SK-N-SH (cell line): ENCODE measurements at regions not wholly inside any gene's neighbourhood (a gene's known extent, or its start where the extent isn't known, plus 50 kb on each side); places are given as distances from the start of the nearest gene placed in this dataset.

Experiments used
- CTCF ChIA-PET: fragments of 300-600, 350-600 bp; formaldehyde crosslinking; extraction: SDS; loops from one replicate; lab custom pipeline; 2021; lab: Yijun Ruan, JAX
- POLR2A ChIA-PET: fragments of 350-600 bp; sonication (Branson Sonifier 250); formaldehyde crosslinking; extraction: SDS; loops from one replicate; lab custom pipeline; 2020; ENCODE audit warnings: antibody characterized with exemption, inconsistent platforms; lab: Yijun Ruan, JAX
- DNase-seq: peaks from one replicate; pipeline ENCODE4 v3.0.0; 2012
- H2AFZ ChIP-seq: fragments of 200-600 bp; sonication (generic); 2 replicates; pipeline ENCODE4 v1.8.1; 2016; ENCODE audit warnings: antibody characterized with exemption, mild to moderate bottlenecking, low read depth
- H3F3A ChIP-seq: fragments of 200-600 bp; sonication (generic); replicated peaks from 2 replicates; pipeline ENCODE3; 2016; ENCODE audit warnings: antibody characterized with exemption, mild to moderate bottlenecking; ENCODE audit not compliant: insufficient read depth
- H3K27ac ChIP-seq, 2 experiments: fragments of 200-500 bp in 1 of 2; fragments of 200-600 bp in 1 of 2; sonication (Bioruptor generic) in 1 of 2; sonication (generic), shearing (Covaris generic) in 1 of 2; 2 replicates each; pipeline versions ENCODE4 v1.5.1 to v1.6.1; 2014 to 2016; ENCODE audit warnings: low read depth in 2 of 2, inconsistent platforms in 1 of 2, low read length in 1 of 2, mild to moderate bottlenecking in 1 of 2, mixed read lengths in 1 of 2
- H3K27me3 ChIP-seq: fragments of 200-600 bp; sonication (generic), shearing (Covaris generic); 2 replicates; pipeline ENCODE4 v1.6.1; 2016; ENCODE audit warnings: mixed run types; ENCODE audit not compliant: insufficient read depth
- H3K36me3 ChIP-seq, 2 experiments: fragments of 200-500 bp in 1 of 2; fragments of 200-600 bp in 1 of 2; sonication (Bioruptor generic) in 1 of 2; sonication (generic) in 1 of 2; replicated peaks in 1 of 2; 2 replicates each; pipeline versions ENCODE3 to v1.5.1; 2014 to 2016; ENCODE audit warnings: low read length in 1 of 2, mild to moderate bottlenecking in 1 of 2; ENCODE audit not compliant: insufficient read depth in 2 of 2, control insufficient read depth in 1 of 2
- H3K4me1 ChIP-seq, 2 experiments: fragments of 200-500 bp in 1 of 2; fragments of 200-600 bp in 1 of 2; sonication (Bioruptor generic) in 1 of 2; sonication (generic), shearing (Covaris generic) in 1 of 2; 2 replicates each; pipeline versions ENCODE4 v1.5.1 to v1.6.1; 2014 to 2016; ENCODE audit warnings: low read depth in 1 of 2, low read length in 1 of 2, mixed run types in 1 of 2; ENCODE audit not compliant: insufficient read depth in 2 of 2, control insufficient read depth in 1 of 2
- H3K4me2 ChIP-seq: fragments of 200-600 bp; sonication (generic), shearing (Covaris generic); 2 replicates; pipeline ENCODE4 v1.6.1; 2017; ENCODE audit warnings: mixed run types
- H3K4me3 ChIP-seq, 2 experiments: fragments of 200-500 bp in 1 of 2; fragments of 200-600 bp in 1 of 2; sonication (Bioruptor generic) in 1 of 2; sonication (generic), shearing (Covaris generic) in 1 of 2; 2 replicates each; pipeline versions ENCODE4 v1.5.1 to v1.8.1; 2014 to 2016; ENCODE audit warnings: low read depth in 2 of 2, inconsistent platforms in 1 of 2, low read length in 1 of 2, mild to moderate bottlenecking in 1 of 2, mixed read lengths in 1 of 2, moderate library complexity in 1 of 2
- H3K79me2 ChIP-seq: fragments of 200-600 bp; sonication (generic); 2 replicates; pipeline ENCODE4 v1.8.1; 2017; ENCODE audit warnings: mild to moderate bottlenecking; ENCODE audit not compliant: insufficient read depth
- H3K9ac ChIP-seq: fragments of 200-600 bp; sonication (generic); 2 replicates; pipeline ENCODE4 v1.6.1; 2017; ENCODE audit warnings: mixed run types
- H3K9me2 ChIP-seq: fragments of 200-600 bp; sonication (generic); 2 replicates; pipeline ENCODE4 v1.6.1; 2017; ENCODE audit warnings: mixed run types
- H3K9me3 ChIP-seq: fragments of 200-600 bp; sonication (generic); 2 replicates; pipeline ENCODE4 v1.6.1; 2017; ENCODE audit warnings: mixed run types, mild to moderate bottlenecking, moderate library complexity
- H4K20me1 ChIP-seq: fragments of 200-600 bp; sonication (generic); 2 replicates; pipeline ENCODE4 v1.6.1; 2017; ENCODE audit warnings: mild to moderate bottlenecking, mixed run types; ENCODE audit not compliant: insufficient read depth
- CHD2 ChIP-seq: fragments of 150-350 bp; IDR thresholded peaks from 2 replicates; pipeline ENCODE4 v1.6.1; 2018; ENCODE audit warnings: low read length; ENCODE audit not compliant: partially characterized antibody
- CTCF ChIP-seq: fragments of 200-600 bp; sonication (generic); IDR thresholded peaks from 2 replicates; pipeline ENCODE4 v1.6.1; 2017; ENCODE audit warnings: antibody characterized with exemption, mild to moderate bottlenecking, moderate library complexity
- EZH2phosphoT487 ChIP-seq: fragments of 200-600 bp; sonication (generic); IDR thresholded peaks from 2 replicates; pipeline ENCODE4 v1.6.1; 2017; ENCODE audit warnings: low read depth, mixed run types, mild to moderate bottlenecking, antibody characterized with exemption, moderate library complexity, borderline replicate concordance
- FOSL2 ChIP-seq: IDR thresholded peaks from 2 replicates; pipeline ENCODE4 v1.4.0; 2012; ENCODE audit warnings: low read depth, mild to moderate bottlenecking, moderate library complexity, borderline replicate concordance
- IRF3 ChIP-seq: fragments of 150-350 bp; IDR thresholded peaks from 2 replicates; pipeline ENCODE4 v1.6.1; 2016; ENCODE audit warnings: mild to moderate bottlenecking, low read depth, low read length
- JUND ChIP-seq: IDR thresholded peaks from 2 replicates; pipeline ENCODE4 v1.4.0; 2012
- NRF1 ChIP-seq: IDR thresholded peaks from 2 replicates; pipeline ENCODE4 v1.6.1; 2012; ENCODE audit warnings: low read depth, mild to moderate bottlenecking, low read length
- PBX3 ChIP-seq: IDR thresholded peaks from 2 replicates; pipeline ENCODE4; 2012
- RCOR1 ChIP-seq: fragments of 150-350 bp; IDR thresholded peaks from 2 replicates; pipeline ENCODE4 v1.6.1; 2017; ENCODE audit warnings: antibody characterized with exemption, low read length
- RXRA ChIP-seq: IDR thresholded peaks from 2 replicates; pipeline ENCODE4 v1.4.0; 2012; ENCODE audit warnings: low read depth, mild to moderate bottlenecking, borderline replicate concordance
- TCF12 ChIP-seq: IDR thresholded peaks from 2 replicates; pipeline ENCODE4 v1.4.0; 2012
- ZBTB33 ChIP-seq: IDR thresholded peaks from 2 replicates; pipeline ENCODE4 v1.4.0; 2012; ENCODE audit warnings: low read depth, borderline replicate concordance
- WGBS: methylation state at CpG from one replicate; pipeline ENCODE4 v1.1.6; 2017; ENCODE audit warnings: low lambda C conversion rate; 5-methylcytosine and 5-hydroxymethylcytosine counted together

GRCh38 chr1:192439373-192440025, 122.7 kb downstream of the RGS21 start:
- H4K20me1 ChIP-seq = no peaks in the 10 kb centered on the region
- no peaks in the 10 kb centered on the region for H3K79me2 ChIP-seq
- TF ChIP-seq IRF3 = no peak
- TF ChIP-seq FOSL2 = peak; percentile 87
- TF ChIP-seq TCF12 = 0 out of 2 replicates have a peak, but pooled peaks have one; percentile 16
- TF ChIP-seq PBX3 = peak; percentile 3; the same call in 1 of the 2 replicates
- peak; percentile 56 for TF ChIP-seq JUND
- no peak for TF ChIP-seq EZH2phosphoT487
- TF ChIP-seq, all 33 proteins: peak for 4
- CTCF ChIA-PET = no interaction called here
- H3K4me2 ChIP-seq = peak overlapping the region; percentile 5; the same call in 1 of the 2 replicates
- no peak overlapping the region for H2AFZ ChIP-seq
- H3K36me3 ChIP-seq = no peaks in the 10 kb centered on the region
- H3K27ac ChIP-seq = no peak overlapping the region
- H3K27me3 ChIP-seq = no peaks in the 10 kb centered on the region
- DNase-seq = no peak
- H3K9me2 ChIP-seq = no peaks in the 10 kb centered on the region
- H3K9ac ChIP-seq = no peak overlapping the region
- H3F3A ChIP-seq = peaks cover 5% of the 10 kb centered on the region
- H3K9me3 ChIP-seq = no peaks in the 10 kb centered on the region
- H3K4me1 ChIP-seq = peaks cover 0 to 13% of the 10 kb centered on the region in 2 experiments; a peak in 2 of 4 replicates
- POLR2A ChIA-PET = no interaction called here
- H3K4me3 ChIP-seq = no peak overlapping the region
- 23% methylated on average over 6 of the region's 6 CpGs for WGBS

- Histone ChIP-seq H4K20me1 (no peaks in the 10 kb centered on the region), H3K4me3 (no peak overlapping the region), H3K9me2 (no peaks in the 10 kb centered on the region), H3K9ac (no peak overlapping the region), H3F3A (peaks cover 5% of the 10 kb centered on the region), H3K27ac (no peak overlapping the region), H3K36me3 (no peaks in the 10 kb centered on the region), H3K4me1 (peaks cover 0 to 19% of the 10 kb centered on the region in 2 experiments; a peak in 2 of 4 replicates), H3K9me3 (no peaks in the 10 kb centered on the region), H2AFZ (no peak overlapping the region), H3K4me2 (no peak overlapping the region), H3K27me3 (no peaks in the 10 kb centered on the region), H3K79me2 (no peaks in the 10 kb centered on the region)
- DNase-seq = no peak
- POLR2A ChIA-PET = no interaction called here
- WGBS = 40% methylated on average over 3 of the region's 3 CpGs
- CTCF ChIA-PET = no interaction called here
- TF ChIP-seq CHD2 (no peak), EZH2phosphoT487 (no peak), NRF1 (no peak), RCOR1 (no peak), CTCF (no peak), ZBTB33 (no peak), FOSL2 (no peak), IRF3 (no peak), RXRA (no peak)
Measured at GRCh38 chr1:192441492-192441891, 124.7 kb downstream of the RGS21 start.
